ENCODE measurements at regions not wholly inside any gene's neighbourhood (a gene's known extent, or its start where the extent isn't known, plus 50 kb on each side); places are given as distances from the start of the nearest gene placed in this dataset.

DNA sequence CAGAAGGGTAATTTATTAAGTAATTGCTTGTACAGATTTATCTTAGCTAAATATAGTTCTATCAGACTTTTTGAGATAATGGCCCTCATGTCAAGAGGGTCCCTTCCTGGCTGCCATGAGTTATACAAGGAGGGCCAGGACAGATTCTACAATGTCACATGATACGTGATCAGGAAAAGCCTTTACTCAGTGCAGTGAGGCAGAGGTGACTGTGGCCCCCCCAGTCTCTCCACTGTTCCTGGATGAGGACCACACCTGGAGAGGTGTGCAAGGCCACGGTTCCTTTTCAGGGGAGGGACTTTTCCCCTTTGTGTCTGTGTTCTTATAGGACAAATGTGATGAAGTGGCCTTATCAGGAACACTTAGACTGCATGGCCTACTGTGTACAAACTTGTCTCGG is 54.3 kb upstream of the LRCH1 start:
- no peaks in the 10 kb centered on the region for H3K27me3 ChIP-seq (replicated peaks in 1 of 7)
- no peak overlapping the region for H3K27ac ChIP-seq
- DNase-seq = no peak
- intact Hi-C loops (cut with DNase I; ENCODE audit: low total_unique reads) = loop anchor here (10.0 kb wide), 1 partner anchor 46 kb away; no protein-coding TSS in a partner anchor
- TF ChIP-seq POLR2AphosphoS5 (IDR thresholded peaks at IDR 0.05) (no peak), POLR2A (IDR thresholded peaks at IDR 0.05) (no peak)
- TF ChIP-seq, protein P1, sequence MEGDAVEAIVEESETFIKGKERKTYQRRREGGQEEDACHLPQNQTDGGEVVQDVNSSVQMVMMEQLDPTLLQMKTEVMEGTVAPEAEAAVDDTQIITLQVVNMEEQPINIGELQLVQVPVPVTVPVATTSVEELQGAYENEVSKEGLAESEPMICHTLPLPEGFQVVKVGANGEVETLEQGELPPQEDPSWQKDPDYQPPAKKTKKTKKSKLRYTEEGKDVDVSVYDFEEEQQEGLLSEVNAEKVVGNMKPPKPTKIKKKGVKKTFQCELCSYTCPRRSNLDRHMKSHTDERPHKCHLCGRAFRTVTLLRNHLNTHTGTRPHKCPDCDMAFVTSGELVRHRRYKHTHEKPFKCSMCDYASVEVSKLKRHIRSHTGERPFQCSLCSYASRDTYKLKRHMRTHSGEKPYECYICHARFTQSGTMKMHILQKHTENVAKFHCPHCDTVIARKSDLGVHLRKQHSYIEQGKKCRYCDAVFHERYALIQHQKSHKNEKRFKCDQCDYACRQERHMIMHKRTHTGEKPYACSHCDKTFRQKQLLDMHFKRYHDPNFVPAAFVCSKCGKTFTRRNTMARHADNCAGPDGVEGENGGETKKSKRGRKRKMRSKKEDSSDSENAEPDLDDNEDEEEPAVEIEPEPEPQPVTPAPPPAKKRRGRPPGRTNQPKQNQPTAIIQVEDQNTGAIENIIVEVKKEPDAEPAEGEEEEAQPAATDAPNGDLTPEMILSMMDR (IDR thresholded peaks at IDR 0.05 in 8 of 11, conservative IDR thresholded peaks at IDR 0.05 in 3 of 11) = no peak
- H3K4me1 ChIP-seq = peaks cover 0 to under 1% (median 0%) of the 10 kb centered on the region in 6 donors
- no peaks in the 10 kb centered on the region for H3K36me3 ChIP-seq
- no peaks in the 10 kb centered on the region for H3K9me3 ChIP-seq
- H3K4me3 ChIP-seq = no peak overlapping the region
- WGBS, 5 donors = 71 to 81% (median 80%) methylated on average over 2 to 3 of the region's 3 CpGs

DNA sequence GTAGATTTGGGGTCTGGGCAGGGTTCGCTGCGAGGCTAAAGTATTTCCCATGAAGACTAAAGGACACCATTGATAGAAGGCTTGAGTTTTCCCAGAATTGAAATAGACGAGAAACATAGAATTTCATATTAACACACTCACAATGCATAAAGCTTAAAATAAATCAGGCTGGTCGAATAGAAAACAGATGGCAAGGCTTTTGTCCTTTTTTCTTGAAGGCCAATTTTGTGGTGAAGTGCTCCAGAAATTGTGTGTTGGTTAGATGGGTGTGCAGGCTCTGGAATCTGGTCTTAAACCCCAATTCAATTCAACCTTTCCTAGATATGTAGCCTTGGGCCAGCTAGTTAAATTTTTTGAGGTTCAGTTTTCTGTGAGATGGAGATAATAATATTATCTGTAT is 56.9 kb upstream of the LRCH1 start:
- 88 to 94% (median 89%) methylated on average over 4 of the region's 4 CpGs for WGBS, 5 donors
- Histone ChIP-seq H3K4me1 (peaks cover 0 to 9% (median 0%) of the 10 kb centered on the region in 6 donors), H3K27me3 (replicated peaks in 1 of 7) (no peaks in the 10 kb centered on the region), H3K4me3 (no peak overlapping the region), H3K9me3 (no peaks in the 10 kb centered on the region), H3K27ac (no peak overlapping the region), H3K36me3 (no peaks in the 10 kb centered on the region)
- no peak for TF ChIP-seq POLR2A (IDR thresholded peaks at IDR 0.05)
- TF ChIP-seq, protein P1 (IDR thresholded peaks at IDR 0.05 in 8 of 11, conservative IDR thresholded peaks at IDR 0.05 in 3 of 11) = no peak
- no peak for TF ChIP-seq POLR2AphosphoS5 (IDR thresholded peaks at IDR 0.05)
- no peak for DNase-seq
- intact Hi-C loops (cut with DNase I; ENCODE audit: low total_unique reads) = loop anchor here (10.0 kb wide), 1 partner anchor 49 kb away; no protein-coding TSS in a partner anchor

DNA sequence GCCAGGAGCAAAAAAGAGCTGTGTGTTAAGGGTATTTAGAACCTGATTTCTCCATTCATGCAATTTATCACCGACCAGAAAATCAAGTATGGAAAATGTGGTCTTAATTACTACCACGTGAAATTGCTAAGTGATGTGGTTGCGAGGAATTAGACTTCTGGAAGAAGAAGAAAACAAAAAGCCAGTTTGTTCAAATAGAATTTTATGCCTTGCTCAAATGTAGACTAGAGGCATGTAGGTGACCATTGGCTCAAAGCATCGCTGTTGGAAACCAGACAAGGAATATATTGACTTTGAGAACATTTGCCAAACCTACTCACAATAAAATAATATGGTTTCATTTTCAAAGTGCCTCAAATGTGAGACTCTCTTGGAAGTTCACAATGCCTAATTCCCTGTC is 57.3 kb upstream of the LRCH1 start:
- Histone ChIP-seq H3K4me3 (no peak overlapping the region), H3K9me3 (no peaks in the 10 kb centered on the region), H3K27me3 (replicated peaks in 1 of 7) (no peaks in the 10 kb centered on the region), H3K36me3 (no peaks in the 10 kb centered on the region), H3K4me1 (peaks cover 0 to 9% (median under 1%) of the 10 kb centered on the region in 6 donors), H3K27ac (no peak overlapping the region)
- TF ChIP-seq, protein P1 (IDR thresholded peaks at IDR 0.05 in 8 of 11, conservative IDR thresholded peaks at IDR 0.05 in 3 of 11) = no peak
- TF ChIP-seq POLR2AphosphoS5 (IDR thresholded peaks at IDR 0.05) (no peak), POLR2A (IDR thresholded peaks at IDR 0.05) (no peak)
- 88 to 92% (median 91%) methylated on average over 4 of the region's 4 CpGs for WGBS, 5 donors
- intact Hi-C loops (cut with DNase I; ENCODE audit: low total_unique reads) = loop anchor here (10.0 kb wide), 1 partner anchor 49 kb away; no protein-coding TSS in a partner anchor
- no peak for DNase-seq

DNA sequence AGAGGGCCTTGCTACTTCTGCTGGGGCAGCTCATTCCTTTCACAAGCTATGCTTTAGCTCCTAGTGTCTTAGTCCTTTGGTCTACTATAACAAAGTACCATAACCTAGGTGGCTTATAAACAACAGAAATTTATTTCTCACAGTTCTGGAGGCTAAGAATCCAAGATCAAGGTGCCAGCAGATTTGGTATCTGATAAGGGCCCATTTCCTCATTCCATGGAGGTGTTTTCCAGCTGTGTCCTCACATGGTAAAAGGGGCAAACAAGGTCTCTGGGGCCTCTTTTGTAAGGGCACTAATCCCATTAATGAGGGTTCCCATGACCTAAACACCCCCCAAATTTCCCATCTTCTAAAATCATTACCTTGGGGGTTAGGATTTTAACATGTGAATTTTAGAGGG is 57.9 kb upstream of the LRCH1 start:
- Histone ChIP-seq H3K27me3 (replicated peaks in 1 of 7) (no peaks in the 10 kb centered on the region), H3K9me3 (no peaks in the 10 kb centered on the region), H3K36me3 (no peaks in the 10 kb centered on the region), H3K4me3 (no peak overlapping the region), H3K27ac (no peak overlapping the region), H3K4me1 (peaks cover 0 to 11% (median 3%) of the 10 kb centered on the region in 6 donors)
- DNase-seq = no peak
- intact Hi-C loops (cut with DNase I; ENCODE audit: low total_unique reads) = loop anchor here (10.0 kb wide), 1 partner anchor 50 kb away; no protein-coding TSS in a partner anchor
- TF ChIP-seq, protein P1 (IDR thresholded peaks at IDR 0.05 in 8 of 11, conservative IDR thresholded peaks at IDR 0.05 in 3 of 11) = no peak
- TF ChIP-seq POLR2A (IDR thresholded peaks at IDR 0.05) = no peak
- no peak for TF ChIP-seq POLR2AphosphoS5 (IDR thresholded peaks at IDR 0.05)
